ENCODE measurements at regions not wholly inside any gene's neighbourhood (a gene's known extent, or its start where the extent isn't known, plus 50 kb on each side); places are given as distances from the start of the nearest gene placed in this dataset.

DNA sequence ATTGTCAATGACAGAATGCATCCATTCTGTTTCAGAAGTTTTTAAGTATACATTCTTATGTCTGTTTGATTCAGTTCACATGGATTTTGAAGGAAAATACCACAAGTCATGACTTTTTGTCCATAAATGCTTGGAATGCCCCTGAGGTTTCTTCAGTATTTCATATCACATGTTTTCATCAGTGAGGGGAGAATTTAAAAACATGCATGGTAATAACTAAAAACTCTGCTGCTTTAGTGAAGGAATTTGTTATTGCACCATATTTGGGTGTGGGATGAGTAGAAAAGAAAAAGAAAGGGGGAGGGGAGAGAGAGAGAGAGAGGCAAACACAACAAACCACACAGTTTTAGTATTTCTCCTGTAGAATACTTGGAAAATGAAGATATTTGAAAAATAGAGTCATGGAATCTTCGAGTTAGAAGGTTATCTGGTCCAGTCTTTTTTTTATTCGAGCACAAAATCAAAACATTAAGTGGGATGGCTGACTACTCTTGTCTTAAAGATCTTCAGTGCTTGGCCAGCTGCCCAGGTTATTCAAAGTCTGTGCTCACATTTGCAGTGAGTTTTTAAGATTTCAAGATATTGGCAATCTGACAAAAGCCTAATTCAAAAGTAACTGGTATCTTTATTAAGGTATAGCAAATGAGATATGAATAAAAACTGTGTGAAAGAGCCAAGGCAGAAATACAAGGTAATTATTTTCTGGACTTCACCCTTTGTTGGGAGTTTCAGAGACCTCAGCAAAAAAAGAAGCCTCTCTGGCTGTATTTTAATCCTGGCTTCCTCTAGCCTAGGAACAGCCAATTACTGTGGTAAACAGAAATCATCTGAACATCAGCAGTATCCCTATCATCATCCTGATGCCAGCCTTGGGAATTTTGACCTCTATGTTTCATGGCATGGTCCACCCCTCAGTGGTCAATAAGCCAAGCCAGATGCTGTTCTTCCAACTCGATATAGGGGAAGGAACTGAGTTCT is 687.9 kb upstream of the CITED2 start:
- no peaks in the 10 kb centered on the region for H3K9me3 ChIP-seq (ENCODE audit: control insufficient read depth, low read length)
- no peaks in the 10 kb centered on the region for H3K9me3 Mint-ChIP-seq
- DNase-seq: no peak
- H3K4me3 ChIP-seq (ENCODE audit: low read length): no peak overlapping the region
- no peak overlapping the region for H3K27ac Mint-ChIP-seq
- H3K4me1 Mint-ChIP-seq: peaks cover 5% of the 10 kb centered on the region
- H3K36me3 ChIP-seq (ENCODE audit: control insufficient read depth, insufficient read depth, low read length): no peaks in the 10 kb centered on the region
- H3K9ac ChIP-seq (ENCODE audit: extremely low read depth, low read length, poor library complexity, severe bottlenecking): no peak overlapping the region
- no peak overlapping the region for H3K27ac ChIP-seq (ENCODE audit: low read depth, low read length)
- no peak overlapping the region for H3K4me3 Mint-ChIP-seq
- 92 to 94% methylated on average over 2 to 3 of the region's 3 CpGs for WGBS, 2 experiments (ENCODE audit: insufficient coverage in 1 of 2, insufficient read length in 1 of 2)
- H3K36me3 Mint-ChIP-seq (ENCODE audit: low read depth): no peaks in the 10 kb centered on the region
- H3K4me1 ChIP-seq (ENCODE audit: control insufficient read depth, insufficient read depth, low read length): no peaks in the 10 kb centered on the region
- no peaks in the 10 kb centered on the region for H3K27me3 Mint-ChIP-seq (ENCODE audit: insufficient read depth)
- H3K27me3 ChIP-seq (ENCODE audit: control insufficient read depth, insufficient read depth, low read length, poor library complexity, severe bottlenecking): no peaks in the 10 kb centered on the region
- TF ChIP-seq, protein P1, sequence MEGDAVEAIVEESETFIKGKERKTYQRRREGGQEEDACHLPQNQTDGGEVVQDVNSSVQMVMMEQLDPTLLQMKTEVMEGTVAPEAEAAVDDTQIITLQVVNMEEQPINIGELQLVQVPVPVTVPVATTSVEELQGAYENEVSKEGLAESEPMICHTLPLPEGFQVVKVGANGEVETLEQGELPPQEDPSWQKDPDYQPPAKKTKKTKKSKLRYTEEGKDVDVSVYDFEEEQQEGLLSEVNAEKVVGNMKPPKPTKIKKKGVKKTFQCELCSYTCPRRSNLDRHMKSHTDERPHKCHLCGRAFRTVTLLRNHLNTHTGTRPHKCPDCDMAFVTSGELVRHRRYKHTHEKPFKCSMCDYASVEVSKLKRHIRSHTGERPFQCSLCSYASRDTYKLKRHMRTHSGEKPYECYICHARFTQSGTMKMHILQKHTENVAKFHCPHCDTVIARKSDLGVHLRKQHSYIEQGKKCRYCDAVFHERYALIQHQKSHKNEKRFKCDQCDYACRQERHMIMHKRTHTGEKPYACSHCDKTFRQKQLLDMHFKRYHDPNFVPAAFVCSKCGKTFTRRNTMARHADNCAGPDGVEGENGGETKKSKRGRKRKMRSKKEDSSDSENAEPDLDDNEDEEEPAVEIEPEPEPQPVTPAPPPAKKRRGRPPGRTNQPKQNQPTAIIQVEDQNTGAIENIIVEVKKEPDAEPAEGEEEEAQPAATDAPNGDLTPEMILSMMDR (conservative IDR thresholded peaks at IDR 0.05): no peak

DNA sequence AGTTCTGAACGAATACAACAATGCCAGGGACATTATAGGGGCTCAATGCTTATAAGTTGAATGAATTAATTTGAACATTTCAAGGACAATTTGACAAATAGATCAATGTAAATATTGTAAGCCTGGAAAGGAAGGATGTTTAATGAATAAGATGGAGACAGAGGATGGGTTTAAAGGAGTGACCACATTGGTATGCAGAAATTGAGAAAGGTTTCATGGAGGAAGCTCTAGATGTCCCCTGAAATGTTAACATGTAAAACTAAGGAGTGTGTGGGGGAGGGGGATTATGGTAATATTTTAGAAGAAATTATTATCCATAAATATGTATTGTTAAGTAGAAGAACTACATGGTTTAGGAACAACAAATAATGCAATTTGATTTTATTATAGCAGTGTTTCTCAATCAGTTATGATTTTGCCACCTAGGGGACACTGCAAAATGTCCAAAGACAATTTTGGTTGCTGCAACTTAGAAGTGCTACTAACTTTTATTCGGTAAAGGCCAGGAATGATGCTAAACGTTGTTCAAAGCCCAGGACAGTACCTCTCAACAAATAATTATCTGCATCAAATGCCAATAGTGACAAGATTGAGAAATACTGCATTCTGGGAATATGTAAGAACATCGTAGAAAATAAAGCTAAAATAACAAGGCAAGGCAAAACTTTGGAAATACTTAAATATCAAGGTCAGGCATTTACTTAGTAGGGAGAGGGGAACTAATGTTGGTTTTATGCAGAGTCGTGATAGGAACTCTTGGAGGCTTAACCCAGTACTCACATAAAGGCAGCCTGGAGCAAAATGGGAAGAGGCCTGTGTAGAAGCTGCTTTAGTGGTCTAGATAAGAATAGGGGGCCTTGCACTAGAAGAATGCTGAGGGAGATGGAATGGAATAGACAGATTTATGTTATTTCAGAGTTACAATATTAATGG is 686.9 kb upstream of the CITED2 start:
- peaks cover 2% of the 10 kb centered on the region for H3K4me1 Mint-ChIP-seq
- no peak overlapping the region for H3K4me3 Mint-ChIP-seq
- H3K27me3 Mint-ChIP-seq (ENCODE audit: insufficient read depth): no peaks in the 10 kb centered on the region
- Histone ChIP-seq H3K9ac (ENCODE audit: extremely low read depth, low read length, poor library complexity, severe bottlenecking) (no peak overlapping the region), H3K36me3 (ENCODE audit: control insufficient read depth, insufficient read depth, low read length) (no peaks in the 10 kb centered on the region), H3K27me3 (ENCODE audit: control insufficient read depth, insufficient read depth, low read length, poor library complexity, severe bottlenecking) (no peaks in the 10 kb centered on the region), H3K4me3 (ENCODE audit: low read length) (no peak overlapping the region), H3K9me3 (ENCODE audit: control insufficient read depth, low read length) (no peaks in the 10 kb centered on the region), H3K4me1 (ENCODE audit: control insufficient read depth, insufficient read depth, low read length) (no peaks in the 10 kb centered on the region), H3K27ac (ENCODE audit: low read depth, low read length) (no peak overlapping the region)
- TF ChIP-seq, protein P1 (conservative IDR thresholded peaks at IDR 0.05): no peak
- WGBS, 2 experiments (ENCODE audit: insufficient coverage in 1 of 2, insufficient read length in 1 of 2): 89 to 100% methylated on average over 1 to 5 of the region's 5 CpGs
- no peak overlapping the region for H3K27ac Mint-ChIP-seq
- no peak for DNase-seq
- H3K9me3 Mint-ChIP-seq: no peaks in the 10 kb centered on the region
- H3K36me3 Mint-ChIP-seq (ENCODE audit: low read depth): no peaks in the 10 kb centered on the region

DNA sequence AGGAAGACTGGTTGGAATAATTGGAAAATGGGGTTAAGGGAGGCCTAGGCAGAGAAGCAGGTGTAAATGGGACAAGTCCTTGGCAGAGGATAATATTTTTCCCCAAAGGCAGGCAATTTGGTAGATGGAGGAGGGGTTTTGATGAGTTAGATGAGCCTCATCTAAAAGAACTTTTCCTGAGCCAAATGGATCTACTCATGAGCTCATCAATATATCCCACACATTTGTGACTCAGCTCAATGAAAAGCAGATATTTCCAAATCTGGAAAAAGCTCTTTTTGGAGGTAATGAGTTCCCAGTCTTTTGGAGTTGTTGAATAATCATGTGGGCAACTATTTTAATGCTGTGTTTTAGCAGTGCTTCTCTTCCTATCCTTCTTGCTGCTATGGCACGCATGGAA is 685.5 kb upstream of the CITED2 start:
- H3K36me3 Mint-ChIP-seq (ENCODE audit: low read depth): no peaks in the 10 kb centered on the region
- no peaks in the 10 kb centered on the region for H3K27me3 Mint-ChIP-seq (ENCODE audit: insufficient read depth)
- WGBS, 2 experiments (ENCODE audit: insufficient coverage in 1 of 2, insufficient read length in 1 of 2): 100% methylated on average over 1 of the region's 1 CpG; no CpG with 5 or more reads in 1 of the 2 experiments
- Histone ChIP-seq H3K36me3 (ENCODE audit: control insufficient read depth, insufficient read depth, low read length) (no peaks in the 10 kb centered on the region), H3K27me3 (ENCODE audit: control insufficient read depth, insufficient read depth, low read length, poor library complexity, severe bottlenecking) (no peaks in the 10 kb centered on the region), H3K4me3 (ENCODE audit: low read length) (no peak overlapping the region), H3K4me1 (ENCODE audit: control insufficient read depth, insufficient read depth, low read length) (no peaks in the 10 kb centered on the region), H3K9me3 (ENCODE audit: control insufficient read depth, low read length) (no peaks in the 10 kb centered on the region), H3K27ac (ENCODE audit: low read depth, low read length) (no peak overlapping the region), H3K9ac (ENCODE audit: extremely low read depth, low read length, poor library complexity, severe bottlenecking) (no peak overlapping the region)
- no peaks in the 10 kb centered on the region for H3K9me3 Mint-ChIP-seq
- no peak overlapping the region for H3K27ac Mint-ChIP-seq
- no peak overlapping the region for H3K4me3 Mint-ChIP-seq
- TF ChIP-seq, protein P1 (conservative IDR thresholded peaks at IDR 0.05): no peak
- H3K4me1 Mint-ChIP-seq: peaks cover 2% of the 10 kb centered on the region
- no peak for DNase-seq

Data from endodermal cell (in vitro differentiated cells).